ENCODE measurements at regions not wholly inside any gene's neighbourhood (a gene's known extent, or its start where the extent isn't known, plus 50 kb on each side); places are given as distances from the start of the nearest gene placed in this dataset.

GRCh38 chr21:19392390-19392789, 988.8 kb upstream of the TMPRSS15 start:
- no peak overlapping the region for H3K4me3 Mint-ChIP-seq
- H3K4me1 Mint-ChIP-seq (ENCODE audit: low read depth) = no peaks in the 10 kb centered on the region
- TF ChIP-seq, protein P1, sequence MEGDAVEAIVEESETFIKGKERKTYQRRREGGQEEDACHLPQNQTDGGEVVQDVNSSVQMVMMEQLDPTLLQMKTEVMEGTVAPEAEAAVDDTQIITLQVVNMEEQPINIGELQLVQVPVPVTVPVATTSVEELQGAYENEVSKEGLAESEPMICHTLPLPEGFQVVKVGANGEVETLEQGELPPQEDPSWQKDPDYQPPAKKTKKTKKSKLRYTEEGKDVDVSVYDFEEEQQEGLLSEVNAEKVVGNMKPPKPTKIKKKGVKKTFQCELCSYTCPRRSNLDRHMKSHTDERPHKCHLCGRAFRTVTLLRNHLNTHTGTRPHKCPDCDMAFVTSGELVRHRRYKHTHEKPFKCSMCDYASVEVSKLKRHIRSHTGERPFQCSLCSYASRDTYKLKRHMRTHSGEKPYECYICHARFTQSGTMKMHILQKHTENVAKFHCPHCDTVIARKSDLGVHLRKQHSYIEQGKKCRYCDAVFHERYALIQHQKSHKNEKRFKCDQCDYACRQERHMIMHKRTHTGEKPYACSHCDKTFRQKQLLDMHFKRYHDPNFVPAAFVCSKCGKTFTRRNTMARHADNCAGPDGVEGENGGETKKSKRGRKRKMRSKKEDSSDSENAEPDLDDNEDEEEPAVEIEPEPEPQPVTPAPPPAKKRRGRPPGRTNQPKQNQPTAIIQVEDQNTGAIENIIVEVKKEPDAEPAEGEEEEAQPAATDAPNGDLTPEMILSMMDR (IDR thresholded peaks at IDR 0.05) = no peak
- H3K9me3 Mint-ChIP-seq = peaks cover 38% of the 10 kb centered on the region
- no peak for DNase-seq
- H3K27ac Mint-ChIP-seq = no peak overlapping the region
- no peaks in the 10 kb centered on the region for H3K27me3 Mint-ChIP-seq (ENCODE audit: insufficient read depth)
- H3K36me3 Mint-ChIP-seq (ENCODE audit: low read depth) = no peaks in the 10 kb centered on the region

DNA sequence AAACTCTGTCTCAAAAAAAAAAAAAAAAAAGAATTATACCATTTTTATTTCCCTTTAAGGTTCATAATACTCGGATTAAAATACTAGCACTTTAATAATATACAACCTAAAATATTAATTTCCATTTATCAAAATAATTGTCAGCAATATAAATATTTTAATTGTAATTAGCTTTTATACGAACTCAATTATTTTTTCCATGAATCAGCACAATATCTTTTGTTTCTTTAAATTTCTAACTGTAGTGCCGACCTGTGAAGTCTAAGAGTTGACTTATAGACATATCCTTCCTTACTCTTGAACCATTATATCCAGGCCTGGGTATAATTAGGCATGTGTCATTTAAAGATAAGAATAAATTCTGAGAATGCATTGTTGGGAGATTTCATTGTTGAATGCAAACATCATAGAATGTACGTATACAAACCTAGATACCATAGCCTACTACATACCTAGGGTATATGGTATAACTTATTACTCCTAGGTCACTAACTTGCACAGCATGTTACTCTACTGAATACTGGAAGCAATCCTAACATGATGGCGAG, 996.7 kb upstream of the TMPRSS15 start:
- DNase-seq = no peak
- no peaks in the 10 kb centered on the region for H3K27me3 Mint-ChIP-seq (ENCODE audit: insufficient read depth)
- peaks cover under 1% of the 10 kb centered on the region for H3K9me3 Mint-ChIP-seq
- no peaks in the 10 kb centered on the region for H3K4me1 Mint-ChIP-seq (ENCODE audit: low read depth)
- H3K4me3 Mint-ChIP-seq = no peak overlapping the region
- TF ChIP-seq, protein P1 (IDR thresholded peaks at IDR 0.05) = no peak
- no peaks in the 10 kb centered on the region for H3K36me3 Mint-ChIP-seq (ENCODE audit: low read depth)
- no peak overlapping the region for H3K27ac Mint-ChIP-seq

DNA sequence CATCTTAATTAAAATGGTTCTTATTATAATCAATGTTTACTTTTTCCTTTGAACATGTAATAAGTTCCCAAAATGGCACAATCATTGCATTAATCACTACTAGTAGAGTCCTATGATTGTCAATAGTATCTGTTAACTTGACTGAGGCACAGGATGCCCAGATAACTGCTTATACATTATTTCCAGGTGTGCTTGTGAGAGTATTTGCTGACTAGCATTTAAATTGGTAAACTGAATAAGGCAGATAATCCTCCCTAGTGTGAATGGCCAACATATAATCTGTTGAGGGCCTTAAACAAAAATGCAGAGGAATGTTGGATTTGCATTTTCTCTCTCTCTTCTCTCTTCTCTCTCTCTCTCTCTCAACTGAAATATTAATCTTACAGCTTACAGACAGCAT, 999.3 kb upstream of the TMPRSS15 start:
- no peaks in the 10 kb centered on the region for H3K36me3 Mint-ChIP-seq (ENCODE audit: low read depth)

GRCh38 chr21:19405326-19405725, 1001.7 kb upstream of the TMPRSS15 start:
- TF ChIP-seq, protein P1 (IDR thresholded peaks at IDR 0.05) = no peak
- DNase-seq = no peak
- no peaks in the 10 kb centered on the region for H3K4me1 Mint-ChIP-seq (ENCODE audit: low read depth)
- H3K27ac Mint-ChIP-seq = no peak overlapping the region
- H3K27me3 Mint-ChIP-seq (ENCODE audit: insufficient read depth) = no peaks in the 10 kb centered on the region
- H3K4me3 Mint-ChIP-seq = no peak overlapping the region
- no peaks in the 10 kb centered on the region for H3K36me3 Mint-ChIP-seq (ENCODE audit: low read depth)
- peaks cover 7% of the 10 kb centered on the region for H3K9me3 Mint-ChIP-seq

More for the DNA sequence above, 999.3 kb upstream of the TMPRSS15 start:
- Mint-ChIP-seq H3K4me3 (no peak overlapping the region), H3K4me1 (ENCODE audit: low read depth) (no peaks in the 10 kb centered on the region), H3K9me3 (peaks cover 7% of the 10 kb centered on the region), H3K27ac (no peak overlapping the region), H3K27me3 (ENCODE audit: insufficient read depth) (no peaks in the 10 kb centered on the region)
- TF ChIP-seq, protein P1 (IDR thresholded peaks at IDR 0.05) = no peak
- DNase-seq = no peak

DNA sequence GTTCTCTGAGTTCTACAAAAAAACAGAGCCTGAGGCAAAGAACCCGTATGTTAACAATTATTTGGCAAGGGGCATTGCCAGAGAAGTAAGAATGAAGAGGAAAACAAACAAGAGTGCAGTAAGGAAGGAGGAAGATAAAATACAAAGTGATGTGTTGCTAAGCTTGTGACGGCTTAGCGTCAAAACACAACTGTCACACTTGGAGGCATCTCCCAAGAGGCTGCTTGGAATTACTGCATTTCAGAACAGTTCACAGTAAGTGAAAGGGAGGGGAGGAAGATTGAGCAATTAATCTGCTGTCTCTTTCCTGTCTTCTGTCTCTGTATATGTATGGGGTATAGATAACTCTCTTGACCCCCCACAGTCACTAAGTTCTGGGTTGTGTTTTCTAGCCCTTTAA, 1017.0 kb upstream of the TMPRSS15 start:
- Mint-ChIP-seq H3K27ac (no peak overlapping the region), H3K9me3 (peaks cover 42% of the 10 kb centered on the region), H3K27me3 (ENCODE audit: insufficient read depth) (no peaks in the 10 kb centered on the region; the same call in 1 of the 2 replicates), H3K4me3 (no peak overlapping the region), H3K36me3 (ENCODE audit: low read depth) (0 out of 2 replicates have a peak, but pooled peaks cover 3% of the 10 kb centered on the region), H3K4me1 (ENCODE audit: low read depth) (no peaks in the 10 kb centered on the region)
- TF ChIP-seq, protein P1 (IDR thresholded peaks at IDR 0.05) = no peak
- DNase-seq = no peak

GRCh38 chr21:19433623-19434022, 1030.0 kb upstream of the TMPRSS15 start:
- no peak for DNase-seq
- Mint-ChIP-seq H3K36me3 (ENCODE audit: low read depth) (no peaks in the 10 kb centered on the region), H3K4me1 (ENCODE audit: low read depth) (no peaks in the 10 kb centered on the region), H3K27me3 (ENCODE audit: insufficient read depth) (no peaks in the 10 kb centered on the region; the same call in 1 of the 2 replicates), H3K9me3 (peaks cover 57% of the 10 kb centered on the region), H3K4me3 (no peak overlapping the region), H3K27ac (no peak overlapping the region)
- TF ChIP-seq, protein P1 (IDR thresholded peaks at IDR 0.05) = no peak

Data from HFFc6 (cell line).